ENCODE measurements at regions not wholly inside any gene's neighbourhood (a gene's known extent, or its start where the extent isn't known, plus 50 kb on each side); places are given as distances from the start of the nearest gene placed in this dataset.

DNA sequence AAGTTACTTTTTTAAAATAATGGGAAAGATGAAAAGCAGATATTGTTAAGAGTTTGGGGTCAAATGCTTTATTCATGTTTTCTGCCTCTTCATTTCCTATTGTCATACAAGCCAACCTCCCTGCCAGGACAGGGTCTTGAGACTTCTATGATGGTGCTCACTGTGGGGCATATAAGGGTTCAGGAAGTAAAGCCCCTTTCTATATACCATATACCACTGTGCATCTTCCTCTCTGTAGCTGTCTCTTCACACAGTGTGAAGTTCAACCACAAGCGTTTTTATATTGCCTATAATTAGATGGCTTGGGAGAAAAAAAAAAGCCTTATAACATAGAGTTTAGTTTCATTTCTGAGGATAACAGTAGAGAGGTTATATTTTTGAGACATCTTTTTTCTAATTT, 389.8 kb upstream of the SORCS1 start:
- no peak for DNase-seq (ENCODE audit: low spot score)
- TF ChIP-seq, protein P1, sequence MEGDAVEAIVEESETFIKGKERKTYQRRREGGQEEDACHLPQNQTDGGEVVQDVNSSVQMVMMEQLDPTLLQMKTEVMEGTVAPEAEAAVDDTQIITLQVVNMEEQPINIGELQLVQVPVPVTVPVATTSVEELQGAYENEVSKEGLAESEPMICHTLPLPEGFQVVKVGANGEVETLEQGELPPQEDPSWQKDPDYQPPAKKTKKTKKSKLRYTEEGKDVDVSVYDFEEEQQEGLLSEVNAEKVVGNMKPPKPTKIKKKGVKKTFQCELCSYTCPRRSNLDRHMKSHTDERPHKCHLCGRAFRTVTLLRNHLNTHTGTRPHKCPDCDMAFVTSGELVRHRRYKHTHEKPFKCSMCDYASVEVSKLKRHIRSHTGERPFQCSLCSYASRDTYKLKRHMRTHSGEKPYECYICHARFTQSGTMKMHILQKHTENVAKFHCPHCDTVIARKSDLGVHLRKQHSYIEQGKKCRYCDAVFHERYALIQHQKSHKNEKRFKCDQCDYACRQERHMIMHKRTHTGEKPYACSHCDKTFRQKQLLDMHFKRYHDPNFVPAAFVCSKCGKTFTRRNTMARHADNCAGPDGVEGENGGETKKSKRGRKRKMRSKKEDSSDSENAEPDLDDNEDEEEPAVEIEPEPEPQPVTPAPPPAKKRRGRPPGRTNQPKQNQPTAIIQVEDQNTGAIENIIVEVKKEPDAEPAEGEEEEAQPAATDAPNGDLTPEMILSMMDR (IDR thresholded peaks at IDR 0.05; ENCODE audit: extremely low read depth, insufficient read depth, missing control alignments): no peak
- in situ Hi-C loops (cut with MboI; ENCODE audit: low pct_unique_long_range_greater_than_20kb, low sequenced_read_pairs, unreplicated experiment): no loop called here

DNA sequence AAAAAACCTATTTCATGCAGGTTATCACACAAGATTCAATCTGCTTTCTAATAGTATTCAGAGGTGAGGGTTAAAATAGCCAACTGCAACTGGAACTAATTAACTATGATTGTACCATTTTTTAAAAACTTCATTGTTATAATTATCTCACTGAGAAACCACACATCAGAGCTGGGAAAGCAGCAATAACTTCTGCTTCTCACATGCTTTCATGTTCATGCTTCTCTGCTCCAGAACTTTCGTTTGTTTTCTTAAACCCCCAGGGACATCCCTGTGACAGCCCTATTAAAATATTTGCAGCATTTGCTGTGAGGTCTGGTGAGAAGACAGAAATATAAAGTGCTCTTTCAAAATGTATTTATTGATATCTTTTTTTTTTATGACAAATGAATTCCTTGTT, 389.0 kb upstream of the SORCS1 start:
- TF ChIP-seq, protein P1 (IDR thresholded peaks at IDR 0.05; ENCODE audit: extremely low read depth, insufficient read depth, missing control alignments): no peak
- in situ Hi-C loops (cut with MboI; ENCODE audit: low pct_unique_long_range_greater_than_20kb, low sequenced_read_pairs, unreplicated experiment): no loop called here
- DNase-seq (ENCODE audit: low spot score): no peak

DNA sequence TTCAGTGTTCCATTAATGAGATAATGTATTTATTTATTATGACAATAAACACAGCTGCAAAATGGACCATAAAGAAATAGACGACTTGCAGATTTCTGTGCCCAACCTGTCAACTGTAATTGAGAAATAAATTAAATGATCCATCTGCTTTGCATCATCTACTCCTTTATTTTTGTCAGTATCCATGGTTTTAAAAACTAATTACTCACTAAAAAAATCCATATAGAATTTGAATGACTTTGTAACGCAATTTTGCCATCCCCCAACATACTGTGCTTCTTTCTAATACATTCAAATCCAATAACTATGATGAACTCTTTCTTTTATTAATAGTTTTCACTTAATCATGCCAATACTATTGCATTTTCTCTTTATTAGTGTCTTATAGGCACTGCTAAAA, 388.5 kb upstream of the SORCS1 start:
- in situ Hi-C loops (cut with MboI; ENCODE audit: low pct_unique_long_range_greater_than_20kb, low sequenced_read_pairs, unreplicated experiment): no loop called here
- DNase-seq (ENCODE audit: low spot score): no peak

DNA sequence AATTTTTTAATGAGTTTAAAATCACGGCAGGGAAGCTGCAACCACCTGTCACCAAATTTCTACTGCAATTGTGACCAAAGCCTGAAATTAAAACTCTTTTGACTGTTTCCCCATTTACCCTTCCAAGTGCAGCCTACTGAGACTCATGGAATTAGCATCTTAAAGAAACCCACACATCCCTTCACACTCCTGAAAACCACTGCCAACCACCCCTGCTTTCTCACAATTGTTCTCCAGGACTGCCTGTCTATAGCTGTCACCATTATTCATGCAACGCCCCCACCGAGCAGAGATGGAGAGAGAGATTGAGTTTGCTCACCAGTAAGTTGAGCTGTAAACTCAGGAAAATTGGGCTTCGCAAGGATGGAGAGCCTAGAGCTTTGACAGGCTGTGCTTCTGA, 383.8 kb upstream of the SORCS1 start:
- in situ Hi-C loops (cut with MboI; ENCODE audit: low pct_unique_long_range_greater_than_20kb, low sequenced_read_pairs, unreplicated experiment): no loop called here
- TF ChIP-seq, protein P1 (IDR thresholded peaks at IDR 0.05; ENCODE audit: extremely low read depth, insufficient read depth, missing control alignments): no peak
- DNase-seq (ENCODE audit: low spot score): no peak

More for the DNA sequence above, 388.5 kb upstream of the SORCS1 start:
- TF ChIP-seq, protein P1 (IDR thresholded peaks at IDR 0.05; ENCODE audit: extremely low read depth, insufficient read depth, missing control alignments): no peak

DNA sequence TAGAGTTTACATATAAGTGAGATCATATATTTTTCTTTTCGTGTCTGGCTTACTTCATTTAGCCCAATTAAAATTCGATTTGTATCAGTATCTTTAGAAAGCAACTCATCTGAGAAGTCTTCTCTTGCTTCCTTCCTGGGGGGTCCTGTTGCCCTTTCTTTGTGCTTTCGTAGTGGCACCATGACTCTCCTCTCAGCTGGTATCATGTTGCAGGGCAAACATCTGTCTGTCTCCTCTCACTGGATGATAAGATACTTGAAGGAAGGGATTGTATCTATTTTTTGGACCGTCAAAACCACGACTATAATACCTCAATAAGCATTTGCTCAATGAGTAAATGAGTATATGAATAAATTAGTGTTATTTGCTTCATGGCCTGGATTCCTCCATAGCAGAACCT, 382.5 kb upstream of the SORCS1 start:
- no peak for DNase-seq (ENCODE audit: low spot score)
- TF ChIP-seq, protein P1 (IDR thresholded peaks at IDR 0.05; ENCODE audit: extremely low read depth, insufficient read depth, missing control alignments): no peak
- in situ Hi-C loops (cut with MboI; ENCODE audit: low pct_unique_long_range_greater_than_20kb, low sequenced_read_pairs, unreplicated experiment): no loop called here

DNA sequence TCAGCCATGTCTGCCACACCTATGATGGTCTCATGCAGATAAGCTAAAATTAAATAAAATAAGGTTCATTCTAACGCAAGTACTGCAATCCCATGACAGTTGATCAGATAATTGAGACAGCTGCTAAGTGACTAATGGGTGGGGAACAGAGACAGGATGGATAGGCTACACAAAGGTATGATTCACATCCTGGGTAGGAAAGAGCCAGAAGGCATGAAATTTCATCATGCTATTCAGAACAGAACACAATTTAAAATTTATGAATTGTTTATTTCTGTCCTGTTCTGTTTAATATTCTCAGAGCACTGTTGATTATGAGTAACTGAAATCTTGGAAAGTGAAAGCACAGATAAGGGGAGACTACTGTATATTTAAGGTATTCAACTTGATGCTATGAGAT, 381.8 kb upstream of the SORCS1 start:
- TF ChIP-seq, protein P1 (IDR thresholded peaks at IDR 0.05; ENCODE audit: extremely low read depth, insufficient read depth, missing control alignments): no peak
- in situ Hi-C loops (cut with MboI; ENCODE audit: low pct_unique_long_range_greater_than_20kb, low sequenced_read_pairs, unreplicated experiment): no loop called here
- DNase-seq (ENCODE audit: low spot score): no peak

DNA sequence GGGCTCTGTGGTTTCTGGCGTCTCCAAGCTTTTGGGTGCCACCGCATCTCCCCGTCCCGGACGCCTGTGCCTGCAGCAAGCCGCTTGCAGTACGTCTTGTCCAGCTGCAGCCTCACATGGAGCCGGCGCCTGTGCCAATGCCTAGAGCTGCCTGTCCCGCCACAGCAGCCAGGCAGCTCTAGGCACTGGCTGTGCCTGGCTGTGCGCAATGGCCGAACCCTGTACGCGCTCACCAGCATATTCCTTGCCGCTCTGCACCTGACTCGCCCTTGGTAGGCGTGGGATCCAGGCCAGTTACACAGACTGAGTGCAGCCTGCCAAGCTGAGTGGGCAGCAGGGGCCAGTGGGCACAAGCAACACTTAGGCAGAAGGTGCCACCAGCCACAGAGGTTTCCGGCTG, 381.2 kb upstream of the SORCS1 start:
- DNase-seq (ENCODE audit: low spot score): no peak
- TF ChIP-seq, protein P1 (IDR thresholded peaks at IDR 0.05; ENCODE audit: extremely low read depth, insufficient read depth, missing control alignments): no peak
- in situ Hi-C loops (cut with MboI; ENCODE audit: low pct_unique_long_range_greater_than_20kb, low sequenced_read_pairs, unreplicated experiment): no loop called here
